AG04450 (cell line): ENCODE measurements at regions not wholly inside any gene's neighbourhood (a gene's known extent, or its start where the extent isn't known, plus 50 kb on each side); places are given as distances from the start of the nearest gene placed in this dataset.
"Not testable (repeated sequence)": the region's sequence is repeated elsewhere in the genome, so short reads cannot be mapped to it uniquely, and the experiment has no call there.

Source experiments
- CTCF ChIA-PET: fragments of 300-600, 350-600 bp; formaldehyde crosslinking; extraction: SDS; loops from one replicate; lab custom pipeline; 2022; ENCODE audit warnings: antibody characterized with exemption, inconsistent platforms; lab: Charles Lee
- POLR2A ChIA-PET: fragments of 350-600 bp; formaldehyde crosslinking; extraction: SDS; loops from one replicate; lab custom pipeline; 2021; ENCODE audit warnings: antibody characterized with exemption, inconsistent platforms; lab: Yijun Ruan, JAX
- DNase-seq: peaks from one replicate; pipeline ENCODE4 v3.0.0-alpha.2; 2011; ENCODE audit warnings: low read depth, low spot score
- H3K27ac ChIP-seq: one replicate; pipeline ENCODE4 v1.5.1; 2012; ENCODE audit warnings: low read depth, low read length, control low read depth
- H3K27me3 ChIP-seq: one replicate; pipeline ENCODE4 v1.6.0; 2012; ENCODE audit warnings: low read length; ENCODE audit not compliant: control insufficient read depth, insufficient read depth
- H3K4me3 ChIP-seq: 2 replicates; pipeline ENCODE4 v1.5.1; 2011; ENCODE audit warnings: mild to moderate bottlenecking, low read depth, low read length, control low read depth
- H3K9me3 ChIP-seq: 2 replicates; pipeline ENCODE4 v1.5.1; 2012; ENCODE audit warnings: low read length; ENCODE audit not compliant: control insufficient read depth, insufficient read depth
- TF ChIP-seq, protein P1 (sequence below): IDR thresholded peaks from 2 replicates; pipeline ENCODE4 v1.5.1; 2011; ENCODE audit warnings: low read depth, low read length, control low read depth, inconsistent platforms

DNA sequence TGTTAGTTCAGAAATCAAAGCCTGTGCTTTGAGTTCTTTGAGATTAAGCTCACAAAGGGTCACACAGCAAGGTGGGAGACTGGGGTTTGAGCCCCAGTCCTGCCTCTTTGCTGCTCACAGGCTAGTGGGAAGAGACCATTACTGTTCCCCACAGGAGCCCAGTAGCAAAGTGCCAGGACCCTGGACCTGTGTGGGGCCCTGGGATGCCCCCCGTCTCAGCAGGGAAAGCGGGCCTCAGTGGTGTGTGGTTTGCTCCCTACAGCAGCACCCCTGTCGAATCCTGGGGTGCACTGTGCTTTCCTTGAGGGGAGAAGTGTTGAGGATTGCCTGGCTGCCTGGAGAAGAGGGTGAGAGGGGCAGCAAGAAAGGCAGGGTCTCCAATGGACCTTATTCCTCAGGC is 239.4 kb downstream of the ANKRD30B start:
- POLR2A ChIA-PET, H3K27me3 ChIP-seq, CTCF ChIA-PET, H3K27ac ChIP-seq, DNase-seq, H3K4me3 ChIP-seq: not testable (repeated sequence)
- peaks cover 31% of the 10 kb centered on the region for H3K9me3 ChIP-seq

DNA sequence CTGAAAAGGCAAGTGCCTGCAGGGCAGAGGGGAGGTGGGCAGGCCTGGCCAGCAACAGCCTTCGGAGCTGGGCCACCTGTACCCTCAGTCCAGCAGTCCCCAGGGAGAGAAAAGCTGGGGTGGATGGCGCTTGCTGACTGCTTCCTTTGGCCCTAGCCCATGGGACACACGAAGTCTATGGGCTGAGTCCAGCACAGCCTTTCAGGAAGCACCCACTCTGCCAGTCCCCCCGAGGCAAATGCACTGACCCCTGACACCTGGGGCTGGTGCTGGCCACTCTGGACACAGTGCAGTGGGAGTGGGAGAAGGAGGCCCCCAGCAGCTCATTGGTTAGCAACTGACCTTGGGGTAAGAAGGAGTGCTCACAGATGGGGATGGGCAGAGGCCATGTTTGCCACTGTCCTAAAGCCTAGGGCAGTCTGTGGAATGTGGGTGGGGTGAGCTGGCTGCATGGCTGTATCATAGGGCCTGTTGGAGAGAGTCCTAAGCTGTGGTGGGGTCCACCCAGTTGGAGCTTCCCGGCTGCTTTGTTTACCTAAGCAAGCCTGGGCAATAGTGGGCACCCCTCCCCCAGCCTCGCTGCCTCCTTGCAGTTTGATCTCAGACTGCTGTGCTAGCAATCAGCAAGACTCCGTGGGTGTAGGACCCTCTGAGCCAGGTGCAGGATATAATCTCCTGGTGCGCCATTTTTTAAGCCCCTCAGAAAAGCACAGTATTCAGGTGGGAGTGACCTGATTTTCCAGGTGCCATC is 240.2 kb downstream of the ANKRD30B start:
- POLR2A ChIA-PET, DNase-seq, H3K27ac ChIP-seq, CTCF ChIA-PET, H3K27me3 ChIP-seq, H3K4me3 ChIP-seq: not testable (repeated sequence)
- H3K9me3 ChIP-seq: peaks cover 36% of the 10 kb centered on the region

DNA sequence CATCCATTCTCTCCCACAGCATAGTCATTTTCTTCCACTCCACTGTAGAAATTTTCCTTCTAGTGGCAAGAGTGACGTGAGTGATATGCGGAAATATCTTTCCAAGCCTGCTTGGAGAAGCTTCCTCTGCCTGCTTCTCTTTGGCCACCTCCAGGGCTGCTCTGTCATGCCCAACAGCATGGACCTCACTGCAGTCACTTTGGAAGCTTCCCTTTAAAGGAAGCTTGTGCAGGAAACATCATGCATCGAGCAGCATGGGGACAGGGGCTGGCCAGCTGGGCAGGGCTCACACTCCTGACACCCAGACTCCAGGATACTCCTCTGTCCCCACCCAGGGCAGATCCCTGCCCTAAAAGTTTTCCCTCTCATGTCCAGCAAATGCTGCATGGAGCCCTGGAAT is 241.6 kb downstream of the ANKRD30B start:
- H3K27me3 ChIP-seq, H3K4me3 ChIP-seq, H3K27ac ChIP-seq, DNase-seq, POLR2A ChIA-PET, CTCF ChIA-PET: not testable (repeated sequence)
- H3K9me3 ChIP-seq: peaks cover 36% of the 10 kb centered on the region

GRCh38 chr18:14991934-14992445 is 244.0 kb downstream of the ANKRD30B start:
- DNase-seq, CTCF ChIA-PET, H3K4me3 ChIP-seq, H3K27ac ChIP-seq, H3K27me3 ChIP-seq, POLR2A ChIA-PET: not testable (repeated sequence)
- H3K9me3 ChIP-seq: peaks cover 31% of the 10 kb centered on the region; the same call in 1 of the 2 replicates

- CTCF ChIA-PET, H3K4me3 ChIP-seq, DNase-seq, H3K27me3 ChIP-seq, POLR2A ChIA-PET, H3K27ac ChIP-seq: not testable (repeated sequence)
- peaks cover 37% of the 10 kb centered on the region; the same call in 1 of the 2 replicates for H3K9me3 ChIP-seq
These were observed 244.8 kb downstream of the ANKRD30B start for GRCh38 chr18:14992758-14993157.

DNA sequence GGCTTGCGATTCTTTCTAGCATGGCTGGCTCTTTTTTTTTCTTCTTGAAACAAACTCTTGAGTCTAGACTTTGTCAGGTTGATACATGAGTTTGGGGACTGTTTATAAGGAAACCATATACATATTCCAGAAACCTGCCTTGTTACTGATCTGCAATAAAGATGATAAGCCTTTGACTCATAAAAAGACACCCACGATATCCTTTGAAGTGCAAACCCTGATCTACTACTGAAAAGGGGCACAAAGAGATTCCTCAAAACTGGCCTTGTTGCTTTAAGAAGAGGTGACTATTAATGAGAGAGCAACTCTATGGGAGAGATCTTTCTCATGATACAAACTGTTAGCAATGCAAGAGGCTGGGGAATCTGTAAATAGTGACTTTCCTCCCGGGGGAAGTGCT is 247.1 kb downstream of the ANKRD30B start:
- H3K27ac ChIP-seq, CTCF ChIA-PET, DNase-seq, POLR2A ChIA-PET, H3K4me3 ChIP-seq, H3K27me3 ChIP-seq: not testable (repeated sequence)
- peaks cover 47% of the 10 kb centered on the region for H3K9me3 ChIP-seq

DNA sequence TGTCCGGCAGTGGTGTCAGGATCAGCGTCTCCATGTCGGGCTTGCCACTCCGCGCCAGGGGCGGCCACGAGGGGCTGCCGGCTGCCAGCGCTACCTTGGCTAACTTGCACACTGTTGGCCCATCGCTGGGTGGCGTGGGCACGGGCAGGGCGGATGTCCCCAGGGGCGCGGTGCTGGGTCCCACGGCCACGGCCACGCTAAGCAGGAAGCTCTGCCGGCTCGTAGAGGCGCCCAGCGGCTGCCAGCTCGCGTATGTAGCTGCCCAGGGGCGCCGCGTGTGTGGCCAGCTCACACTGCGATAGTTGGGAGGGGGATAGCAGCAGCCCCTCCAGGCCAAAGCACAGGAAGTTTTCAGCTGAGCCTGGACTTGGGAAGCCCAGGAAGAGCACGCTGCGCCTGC is 249.4 kb downstream of the ANKRD30B start:
- CTCF ChIA-PET: no interaction called here
- no peak overlapping the region for H3K4me3 ChIP-seq

DNA sequence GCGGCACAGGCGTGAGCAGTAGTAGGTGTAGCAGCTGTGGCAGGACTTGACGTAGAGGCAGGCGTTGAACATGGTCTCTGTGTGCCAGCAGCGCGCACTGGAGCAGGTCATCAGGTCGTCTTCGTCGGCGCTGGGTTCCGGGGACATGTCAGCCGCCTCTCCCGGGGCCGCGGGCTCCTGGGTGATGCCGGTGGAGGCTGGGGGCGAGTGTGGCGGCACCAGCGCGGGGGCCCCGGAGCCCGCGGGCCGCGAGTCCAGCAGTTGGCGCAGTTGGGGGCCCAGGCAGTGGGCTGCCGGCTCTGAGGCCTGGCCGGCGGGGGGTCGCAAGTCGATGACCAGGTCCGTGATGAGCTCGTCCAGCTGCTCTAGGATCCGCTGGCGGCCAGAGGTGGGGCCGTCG is 249.9 kb downstream of the ANKRD30B start:
- H3K27ac ChIP-seq, CTCF ChIA-PET, POLR2A ChIA-PET, DNase-seq, H3K4me3 ChIP-seq, H3K27me3 ChIP-seq: not testable (repeated sequence)
- peaks cover 55% of the 10 kb centered on the region for H3K9me3 ChIP-seq

More for the DNA sequence above, 249.4 kb downstream of the ANKRD30B start:
- DNase-seq: no peak
- no peak overlapping the region for H3K27ac ChIP-seq
- H3K27me3 ChIP-seq: no peaks in the 10 kb centered on the region
- TF ChIP-seq, protein P1, sequence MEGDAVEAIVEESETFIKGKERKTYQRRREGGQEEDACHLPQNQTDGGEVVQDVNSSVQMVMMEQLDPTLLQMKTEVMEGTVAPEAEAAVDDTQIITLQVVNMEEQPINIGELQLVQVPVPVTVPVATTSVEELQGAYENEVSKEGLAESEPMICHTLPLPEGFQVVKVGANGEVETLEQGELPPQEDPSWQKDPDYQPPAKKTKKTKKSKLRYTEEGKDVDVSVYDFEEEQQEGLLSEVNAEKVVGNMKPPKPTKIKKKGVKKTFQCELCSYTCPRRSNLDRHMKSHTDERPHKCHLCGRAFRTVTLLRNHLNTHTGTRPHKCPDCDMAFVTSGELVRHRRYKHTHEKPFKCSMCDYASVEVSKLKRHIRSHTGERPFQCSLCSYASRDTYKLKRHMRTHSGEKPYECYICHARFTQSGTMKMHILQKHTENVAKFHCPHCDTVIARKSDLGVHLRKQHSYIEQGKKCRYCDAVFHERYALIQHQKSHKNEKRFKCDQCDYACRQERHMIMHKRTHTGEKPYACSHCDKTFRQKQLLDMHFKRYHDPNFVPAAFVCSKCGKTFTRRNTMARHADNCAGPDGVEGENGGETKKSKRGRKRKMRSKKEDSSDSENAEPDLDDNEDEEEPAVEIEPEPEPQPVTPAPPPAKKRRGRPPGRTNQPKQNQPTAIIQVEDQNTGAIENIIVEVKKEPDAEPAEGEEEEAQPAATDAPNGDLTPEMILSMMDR: no peak
- peaks cover 54% of the 10 kb centered on the region for H3K9me3 ChIP-seq
- POLR2A ChIA-PET: no interaction called here

DNA sequence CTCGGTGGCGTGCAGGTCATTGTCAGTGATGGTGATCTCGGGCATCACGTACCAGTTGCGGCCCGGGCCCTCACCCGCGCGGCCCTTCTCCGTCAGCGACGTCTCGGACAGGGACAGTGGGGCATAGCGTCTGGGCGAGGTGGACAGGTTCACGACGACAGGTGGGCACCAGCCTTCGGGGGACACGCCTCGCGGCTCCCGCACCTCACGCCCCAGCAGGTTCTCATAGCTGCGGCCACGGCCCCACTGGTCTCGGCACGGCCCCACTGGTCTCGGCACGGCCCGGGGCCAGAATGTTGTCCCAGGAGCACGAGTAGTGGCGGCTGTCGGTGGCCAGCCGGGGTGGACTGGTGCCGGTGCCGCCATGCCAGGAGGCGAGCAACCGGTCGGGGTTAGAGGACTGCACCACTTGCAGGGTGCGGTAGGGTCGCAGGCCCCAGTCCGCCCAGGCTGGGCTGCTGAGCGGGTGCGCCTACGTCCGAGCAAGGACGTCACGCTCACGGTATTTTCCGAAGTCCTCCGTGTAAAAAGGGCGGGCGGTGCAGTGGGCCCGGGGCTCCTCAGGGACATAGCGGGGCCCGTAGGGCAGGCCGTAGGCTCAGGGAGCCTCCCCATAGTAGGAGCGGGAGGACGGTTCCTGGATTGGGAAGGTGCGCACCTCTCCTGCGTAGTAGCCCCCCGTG is 250.5 kb downstream of the ANKRD30B start:
- DNase-seq, POLR2A ChIA-PET, H3K27me3 ChIP-seq, H3K27ac ChIP-seq, CTCF ChIA-PET, H3K4me3 ChIP-seq: not testable (repeated sequence)
- H3K9me3 ChIP-seq: peaks cover 61% of the 10 kb centered on the region
